H1 (cell line): ENCODE measurements at regions not wholly inside any gene's neighbourhood (a gene's known extent, or its start where the extent isn't known, plus 50 kb on each side); places are given as distances from the start of the nearest gene placed in this dataset.

Experiments
- CTCF ChIA-PET: fragments of 300-600 bp; sonication (Branson Sonifier 250); formaldehyde crosslinking; loops from one replicate; lab custom pipeline; 2021; ENCODE audit not compliant: partially characterized antibody; lab: Charles Lee
- POLR2A ChIA-PET: fragments of 300-600 bp; sonication (Branson Sonifier 250); formaldehyde crosslinking; loops from one replicate; lab custom pipeline; 2021; ENCODE audit warnings: inconsistent platforms; ENCODE audit not compliant: partially characterized antibody; lab: Charles Lee
- DNase-seq, 2 experiments: peaks; one replicate each; pipeline versions ENCODE4 v3.0.0 to v3.0.0-alpha.2; 2010 to 2022; ENCODE audit warnings: low spot score in 2 of 2, low read depth in 1 of 2, mixed read lengths in 1 of 2
- FAIRE-seq: peaks from 2 replicates; lab custom pipeline; 2011; peaks lifted over from hg19 to GRCh38; lab: Jason Lieb, UNC
- H2AFZ ChIP-seq: 2 replicates; pipeline ENCODE4 v1.8.1; 2012; ENCODE audit warnings: low read length, inconsistent platforms
- H2AK5ac ChIP-seq: 2 replicates; pipeline ENCODE4 v1.6.1; 2013; ENCODE audit warnings: low read depth, low read length
- H2BK120ac ChIP-seq: replicated peaks from 2 replicates; pipeline ENCODE3; 2013; ENCODE audit warnings: low read depth, low read length, inconsistent platforms
- H2BK12ac ChIP-seq: 2 replicates; pipeline ENCODE4 v1.6.1; 2013; ENCODE audit warnings: low read depth, low read length
- H2BK15ac ChIP-seq: 2 replicates; pipeline ENCODE4 v1.6.1; 2013; ENCODE audit warnings: low read length
- H2BK20ac ChIP-seq: 2 replicates; pipeline ENCODE4 v1.6.1; 2013; ENCODE audit warnings: low read length
- H2BK5ac ChIP-seq: 2 replicates; pipeline ENCODE4 v1.6.1; 2013; ENCODE audit warnings: low read depth, low read length
- H3K14ac ChIP-seq: 2 replicates; pipeline ENCODE4 v1.6.1; 2013; ENCODE audit warnings: inconsistent platforms; ENCODE audit not compliant: insufficient read length
- H3K18ac ChIP-seq: 2 replicates; pipeline ENCODE4 v1.6.1; 2013; ENCODE audit warnings: low read length; ENCODE audit errors: extremely low read depth
- H3K23ac ChIP-seq: 2 replicates; pipeline ENCODE4 v1.6.1; 2013; ENCODE audit warnings: inconsistent platforms; ENCODE audit not compliant: insufficient read length
- H3K23me2 ChIP-seq: 2 replicates; pipeline ENCODE4 v1.6.1; 2013; ENCODE audit warnings: low read depth, low read length
- H3K27ac ChIP-seq: 2 replicates; pipeline ENCODE4 v1.6.1; 2011; ENCODE audit warnings: low read depth, low read length, inconsistent platforms
- H3K27me3 ChIP-seq, 4 experiments: replicated peaks in 1 of 4; 1 replicate in 1 of 4; 2 replicates in 3 of 4; pipeline versions ENCODE4 v1.6.1 to v1.8.1; 2011 to 2013; ENCODE audit warnings: low read length in 3 of 4, mild to moderate bottlenecking in 3 of 4, inconsistent platforms in 2 of 4, mixed read lengths in 2 of 4, moderate library complexity in 1 of 4; ENCODE audit not compliant: control insufficient read depth in 3 of 4, insufficient read depth in 3 of 4; ENCODE audit errors: extremely low read depth in 1 of 4
- H3K36me3 ChIP-seq, 4 experiments: 2 replicates each; pipeline versions ENCODE4 v1.6.1 to v1.8.1; 2011 to 2013; ENCODE audit warnings: mild to moderate bottlenecking in 4 of 4, low read length in 3 of 4, moderate library complexity in 2 of 4, control low read depth in 1 of 4, inconsistent platforms in 1 of 4; ENCODE audit not compliant: insufficient read depth in 4 of 4, control insufficient read depth in 2 of 4
- H3K4ac ChIP-seq: replicated peaks from 2 replicates; pipeline ENCODE3; 2013; ENCODE audit warnings: low read length, low read depth, mixed read lengths, inconsistent platforms; ENCODE audit not compliant: insufficient read length
- H3K4me1 ChIP-seq, 4 experiments: replicated peaks in 1 of 4; 1 replicate in 1 of 4; 2 replicates in 3 of 4; pipeline versions ENCODE4 v1.6.1 to v1.8.1; 2011 to 2013; ENCODE audit warnings: low read length in 3 of 4, inconsistent platforms in 2 of 4, mixed read lengths in 1 of 4; ENCODE audit not compliant: insufficient read depth in 4 of 4, control insufficient read depth in 3 of 4
- H3K4me2 ChIP-seq, 2 experiments: 2 replicates each; pipeline versions ENCODE4 v1.6.1 to v1.8.1; 2011 to 2013; ENCODE audit warnings: low read depth in 2 of 2, low read length in 2 of 2, control low read depth in 1 of 2, inconsistent platforms in 1 of 2, mild to moderate bottlenecking in 1 of 2; ENCODE audit not compliant: insufficient read depth in 1 of 2
- H3K4me3 ChIP-seq, 4 experiments: fragments of 200-600, 300-600 bp in 1 of 4; sonication (generic), shearing (Covaris generic), sonication (Bioruptor Twin) in 1 of 4; 2 replicates each; pipeline versions ENCODE4 v1.5.1 to v1.8.1; 2011 to 2016; ENCODE audit warnings: low read length in 4 of 4, low read depth in 3 of 4, control low read depth in 2 of 4, inconsistent platforms in 2 of 4, mild to moderate bottlenecking in 2 of 4, mixed read lengths in 1 of 4, moderate library complexity in 1 of 4; ENCODE audit not compliant: insufficient read depth in 2 of 4; ENCODE audit errors: extremely low read depth in 1 of 4
- H3K56ac ChIP-seq: replicated peaks from 2 replicates; pipeline ENCODE3; 2013; ENCODE audit warnings: low read depth, mild to moderate bottlenecking, mixed read lengths, low read length, inconsistent platforms; ENCODE audit not compliant: insufficient read length
- H3K79me1 ChIP-seq: 2 replicates; pipeline ENCODE4 v1.6.1; 2013; ENCODE audit warnings: low read depth, low read length, control low read depth
- H3K79me2 ChIP-seq, 2 experiments: 2 replicates each; pipeline versions ENCODE4 v1.6.1 to v1.8.1; 2012 to 2013; ENCODE audit warnings: low read length in 2 of 2, mild to moderate bottlenecking in 2 of 2, inconsistent platforms in 1 of 2; ENCODE audit not compliant: insufficient read depth in 2 of 2, control insufficient read depth in 1 of 2
- H3K9ac ChIP-seq, 4 experiments: replicated peaks in 1 of 4; 1 replicate in 1 of 4; 2 replicates in 3 of 4; pipeline versions ENCODE4 v1.6.1 to v1.8.1; 2011 to 2013; ENCODE audit warnings: low read depth in 3 of 4, low read length in 3 of 4, control low read depth in 2 of 4, mild to moderate bottlenecking in 2 of 4, moderate library complexity in 2 of 4, inconsistent platforms in 1 of 4; ENCODE audit errors: extremely low read depth in 1 of 4
- H3K9me3 ChIP-seq, 2 experiments: 2 replicates each; pipeline versions ENCODE4 v1.6.1 to v1.8.1; 2012 to 2013; ENCODE audit warnings: mild to moderate bottlenecking in 2 of 2, moderate library complexity in 2 of 2, control low read depth in 1 of 2, inconsistent platforms in 1 of 2, low read depth in 1 of 2, low read length in 1 of 2, mixed read lengths in 1 of 2; ENCODE audit not compliant: insufficient read depth in 2 of 2
- H4K20me1 ChIP-seq, 2 experiments: replicated peaks in 1 of 2; 2 replicates each; pipeline versions ENCODE3 to v1.8.1; 2011 to 2013; ENCODE audit warnings: inconsistent platforms in 2 of 2, low read length in 2 of 2, mild to moderate bottlenecking in 1 of 2; ENCODE audit not compliant: insufficient read depth in 2 of 2, control insufficient read depth in 1 of 2
- H4K5ac ChIP-seq: 2 replicates; pipeline ENCODE4 v1.6.1; 2013; ENCODE audit warnings: low read length, low read depth, mixed read lengths, inconsistent platforms; ENCODE audit not compliant: insufficient read length
- H4K8ac ChIP-seq: 2 replicates; pipeline ENCODE4 v1.8.0; 2013; ENCODE audit warnings: mild to moderate bottlenecking, moderate library complexity, low read length, inconsistent platforms; ENCODE audit not compliant: insufficient read depth; ENCODE audit errors: extremely low read depth
- H4K91ac ChIP-seq: replicated peaks from 2 replicates; pipeline ENCODE3; 2013; ENCODE audit warnings: low read length, mixed read lengths, inconsistent platforms; ENCODE audit not compliant: insufficient read length
- CBX5 ChIP-seq: fragments of 300-800, 300-1000 bp; sonication (generic); IDR thresholded peaks from 2 replicates; pipeline ENCODE4 v1.7.1; 2016; ENCODE audit warnings: antibody characterized with exemption, low read length, low read depth
- KDM5A ChIP-seq: fragments of 200-600 bp; IDR thresholded peaks from 2 replicates; pipeline ENCODE4 v1.7.1; 2012; ENCODE audit warnings: mild to moderate bottlenecking, low read length, inconsistent platforms, mixed read lengths
- SUZ12 ChIP-seq: fragments of 200-600 bp; sonication (generic); IDR thresholded peaks from 2 replicates; pipeline ENCODE4 v1.6.1; 2012; ENCODE audit warnings: mild to moderate bottlenecking, inconsistent platforms, low read length, moderate library complexity, mixed read lengths
- ZNF274 ChIP-seq: IDR thresholded peaks from 2 replicates; pipeline ENCODE4 v1.7.0; 2012; ENCODE audit warnings: low read length, borderline replicate concordance; ENCODE audit errors: extremely low read depth
- WGBS, 2 experiments: shearing (Covaris generic) in 1 of 2; methylation state at CpG; one replicate each; pipeline versions ENCODE4 v1.1.6 to v1.1.7; 2013 to 2015; ENCODE audit warnings: low lambda C conversion rate in 2 of 2, mixed read lengths in 2 of 2, inconsistent platforms in 1 of 2, low coverage in 1 of 2, missing lambda C conversion rate in 1 of 2; ENCODE audit not compliant: insufficient replicate concordance in 2 of 2, insufficient coverage in 1 of 2, insufficient read length in 1 of 2; ENCODE audit errors: extremely low coverage in 1 of 2, missing lambda C conversion rate in 1 of 2; 5-methylcytosine and 5-hydroxymethylcytosine counted together

GRCh38 chr1:147051136-147051535, 113.0 kb downstream of the NBPF12 start:
- Histone ChIP-seq H3K79me1 (no peaks in the 10 kb centered on the region), H3K27ac (no peak overlapping the region), H2BK15ac (no peak overlapping the region), H3K56ac (no peak overlapping the region), H2AFZ (no peak overlapping the region), H3K4me3 (no peak overlapping the region), H2BK20ac (no peak overlapping the region), H3K27me3 (no peaks in the 10 kb centered on the region), H3K18ac (no peak overlapping the region), H3K23ac (no peak overlapping the region), H3K23me2 (no peaks in the 10 kb centered on the region), H4K20me1 (no peaks in the 10 kb centered on the region), H3K4ac (no peak overlapping the region), H2AK5ac (no peak overlapping the region), H3K4me1 (no peaks in the 10 kb centered on the region), H4K5ac (no peak overlapping the region), H3K79me2 (no peaks in the 10 kb centered on the region), H3K9me3 (no peaks in the 10 kb centered on the region), H4K8ac (no peak overlapping the region), H3K9ac (no peak overlapping the region), H2BK5ac (no peak overlapping the region), H4K91ac (no peak overlapping the region), H2BK12ac (no peak overlapping the region), H3K14ac (no peak overlapping the region), H3K4me2 (no peak overlapping the region), H2BK120ac (no peak overlapping the region), H3K36me3 (no peaks in the 10 kb centered on the region)
- 90% methylated on average over 6 of the region's 10 CpGs; no CpG with 5 or more reads in 1 of the 2 experiments for WGBS, 2 experiments
- CTCF ChIA-PET = interaction anchor here (1.5 kb wide), 1 partner anchor 10 kb away, joined by 3 read pairs; no protein-coding TSS in a partner anchor
- no peak for FAIRE-seq
- POLR2A ChIA-PET = interaction anchor here (5.9 kb wide), 1 partner anchor 34 kb away, joined by 22 read pairs; no protein-coding TSS in a partner anchor
- no peak for DNase-seq
- TF ChIP-seq KDM5A (no peak), SUZ12 (no peak), CBX5 (no peak), ZNF274 (no peak)
